Thyroid gland (tissue), 4 donors: ENCODE measurements at regions not wholly inside any gene's neighbourhood (a gene's known extent, or its start where the extent isn't known, plus 50 kb on each side); places are given as distances from the start of the nearest gene placed in this dataset.

ENCODE experiments used
- CTCF ChIP-seq, 6 experiments: fragments of 200-600 bp in 3 of 6; fragments of 450-650 bp in 3 of 6; sonication (generic) in 3 of 6; IDR thresholded peaks; one replicate each; pipeline ENCODE4 v1.5.1; 2016 to 2019; ENCODE audit warnings: antibody characterized with exemption in 6 of 6, mild to moderate bottlenecking in 2 of 6, inconsistent platforms in 1 of 6, moderate library complexity in 1 of 6
- POLR2A ChIP-seq, 2 donors: fragments of 450-650 bp; IDR thresholded peaks; one replicate each; pipeline ENCODE4 v1.6.1; 2017; ENCODE audit warnings: antibody characterized with exemption in 2 of 2, mild to moderate bottlenecking in 2 of 2, moderate library complexity in 1 of 2

- TF ChIP-seq CTCF (IDR thresholded peaks at IDR 0.05) (no peak), POLR2A (IDR thresholded peaks at IDR 0.05) (no peak)
Observed at GRCh38 chr7:124655990-124656389, 109.6 kb downstream of the GPR37 start.
